ENCODE measurements at regions not wholly inside any gene's neighbourhood (a gene's known extent, or its start where the extent isn't known, plus 50 kb on each side); places are given as distances from the start of the nearest gene placed in this dataset.
"Not testable (repeated sequence)": the region's sequence is repeated elsewhere in the genome, so short reads cannot be mapped to it uniquely, and the experiment has no call there.

- in situ Hi-C loops (cut with MboI; ENCODE audit: low sequenced_read_pairs) = not testable (repeated sequence)
Observed at GRCh38 chr7:119745280-119745679, 527.7 kb upstream of the KCND2 start.

DNA sequence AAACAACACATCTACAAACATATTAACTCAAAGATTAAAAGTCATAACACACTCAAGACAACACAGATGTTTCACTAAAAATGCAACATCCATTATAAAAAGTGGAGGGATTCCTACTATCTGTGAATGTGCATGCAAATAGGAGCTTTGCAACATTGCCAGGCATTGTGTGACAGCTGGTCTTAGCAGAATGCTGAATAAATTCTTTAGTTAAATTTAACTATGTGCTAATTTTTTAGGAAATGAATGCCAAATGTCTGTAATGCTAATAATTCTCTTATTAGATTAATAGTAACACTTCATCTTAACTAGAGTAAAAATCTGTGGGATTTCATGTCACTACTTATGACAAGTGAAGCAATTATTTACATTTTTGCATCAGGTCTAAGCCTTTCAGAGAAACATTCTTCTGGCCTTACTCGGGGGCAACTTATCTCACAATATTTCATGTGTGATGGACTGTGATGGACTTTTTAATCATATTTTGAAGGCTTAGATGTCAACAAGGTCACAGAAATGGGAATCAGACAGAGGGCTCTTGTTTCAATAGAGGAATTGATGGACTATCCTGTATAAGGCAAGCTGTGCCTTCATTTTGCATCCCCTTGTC is 524.6 kb upstream of the KCND2 start:
- in situ Hi-C loops (cut with MboI; ENCODE audit: low sequenced_read_pairs) = no loop called here

GRCh38 chr7:119748991-119749390 is 524.0 kb upstream of the KCND2 start:
- in situ Hi-C loops (cut with MboI; ENCODE audit: low sequenced_read_pairs) = no loop called here

- in situ Hi-C loops (cut with MboI; ENCODE audit: low sequenced_read_pairs) = no loop called here
Observed at GRCh38 chr7:119756687-119757086, 516.3 kb upstream of the KCND2 start.

DNA sequence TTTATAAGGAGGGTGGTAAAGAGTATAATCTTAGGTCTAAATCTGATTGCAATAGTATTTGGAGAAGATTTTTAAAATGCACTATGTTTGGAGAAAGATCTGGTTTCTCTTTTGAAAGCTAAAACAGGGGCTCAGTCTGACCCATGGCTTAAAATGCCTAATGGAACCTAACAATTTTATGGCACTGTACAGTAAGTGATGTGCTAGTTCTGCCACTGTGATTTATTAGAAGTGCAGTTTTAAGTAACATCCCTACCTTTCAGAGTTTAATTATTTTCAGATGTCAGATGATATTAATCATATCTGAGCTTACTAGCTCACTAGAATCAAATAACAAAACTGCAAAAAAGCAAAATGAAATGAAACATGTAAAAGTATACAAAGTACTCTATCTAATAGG is 514.7 kb upstream of the KCND2 start:
- in situ Hi-C loops (cut with MboI; ENCODE audit: low sequenced_read_pairs) = no loop called here

DNA sequence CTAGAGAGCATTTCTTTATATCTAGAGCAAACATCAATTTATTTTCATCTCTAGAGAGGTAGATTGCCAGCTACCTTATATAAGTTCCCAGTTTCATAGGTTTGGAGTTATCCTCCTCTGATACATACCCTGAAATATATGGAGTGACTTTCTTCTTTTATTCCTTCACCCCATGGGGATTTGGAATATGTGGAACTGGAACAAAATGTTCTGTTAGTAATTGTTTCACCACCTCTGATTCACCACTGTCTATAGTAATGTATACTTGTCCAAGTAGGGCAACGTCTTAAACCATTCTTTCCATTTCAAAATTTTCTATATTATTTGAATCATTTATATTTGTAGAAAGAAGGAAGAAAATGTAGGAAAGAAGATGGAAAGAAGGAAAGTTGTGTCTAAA is 511.2 kb upstream of the KCND2 start:
- in situ Hi-C loops (cut with MboI; ENCODE audit: low sequenced_read_pairs) = no loop called here

GRCh38 chr7:119782286-119782685 is 490.7 kb upstream of the KCND2 start:
- in situ Hi-C loops (cut with MboI; ENCODE audit: low sequenced_read_pairs) = no loop called here

- in situ Hi-C loops (cut with MboI; ENCODE audit: low sequenced_read_pairs) = no loop called here
Observed at GRCh38 chr7:119783799-119784198, 489.2 kb upstream of the KCND2 start.

DNA sequence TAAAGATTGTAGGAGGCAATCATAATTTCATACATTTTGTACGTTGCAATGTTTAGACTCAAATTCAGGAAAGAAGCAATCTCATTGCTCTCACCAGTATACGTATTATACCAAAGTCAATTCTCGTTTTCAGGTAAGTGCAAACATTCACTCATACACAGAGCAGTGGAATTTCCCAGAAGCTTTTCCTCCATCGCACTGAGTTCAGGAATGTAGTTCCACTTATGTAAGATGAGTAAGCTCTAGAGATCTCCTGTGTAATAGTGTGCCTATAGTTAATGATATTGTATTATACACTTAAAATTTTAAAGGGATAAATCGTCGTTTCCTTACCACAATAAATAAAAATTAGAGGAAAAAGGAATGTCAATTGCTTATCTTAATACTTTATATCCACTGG is 470.8 kb upstream of the KCND2 start:
- in situ Hi-C loops (cut with MboI; ENCODE audit: low sequenced_read_pairs) = no loop called here

DNA sequence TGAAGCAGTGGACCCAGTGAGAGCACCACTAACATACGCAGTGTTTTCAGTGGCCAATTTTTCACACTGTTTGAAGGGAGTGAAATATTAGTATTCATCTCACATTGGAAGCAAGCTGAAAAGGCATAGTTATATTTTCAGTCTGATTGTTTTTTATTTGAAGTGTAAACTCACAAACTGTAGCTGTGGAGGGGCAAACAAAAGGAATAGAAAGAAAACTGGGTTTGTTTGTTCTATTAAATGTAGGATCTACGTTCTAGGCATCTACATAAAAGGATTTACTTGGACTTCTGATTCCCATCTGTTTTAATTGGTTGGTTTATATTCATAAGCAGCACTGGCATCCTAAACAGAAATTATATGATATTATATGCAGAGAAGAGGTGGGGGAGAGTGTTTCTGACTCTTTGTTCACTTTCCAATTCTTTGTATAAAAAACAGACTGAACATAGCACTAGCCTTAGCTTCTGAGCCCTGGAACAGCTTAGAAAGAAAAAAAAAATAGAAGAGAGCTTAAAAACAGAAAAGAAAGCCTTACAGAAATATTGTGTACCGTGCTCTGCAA is 447.8 kb upstream of the KCND2 start:
- in situ Hi-C loops (cut with MboI; ENCODE audit: low sequenced_read_pairs) = no loop called here

GRCh38 chr7:119826547-119826946 is 446.4 kb upstream of the KCND2 start:
- in situ Hi-C loops (cut with MboI; ENCODE audit: low sequenced_read_pairs) = no loop called here

DNA sequence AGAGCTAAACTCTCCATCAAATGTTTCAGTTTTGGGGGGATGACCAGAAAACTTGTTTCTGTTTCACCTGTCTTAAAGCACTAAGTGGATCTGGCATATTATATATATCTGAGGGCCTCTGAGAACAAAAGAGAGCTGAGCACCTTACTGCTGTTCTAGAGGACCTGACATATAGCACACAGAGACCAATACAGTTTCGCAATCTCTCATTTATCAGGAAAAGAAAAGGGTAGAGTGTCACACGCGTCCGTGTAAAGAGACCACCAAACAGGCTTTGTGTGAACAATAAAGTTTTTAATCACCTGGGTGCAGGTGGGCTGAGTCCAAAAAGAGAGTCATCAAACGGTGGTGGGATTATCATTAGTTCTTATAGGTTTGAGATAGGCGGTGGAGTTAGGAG is 434.5 kb upstream of the KCND2 start:
- in situ Hi-C loops (cut with MboI; ENCODE audit: low sequenced_read_pairs) = no loop called here

DNA sequence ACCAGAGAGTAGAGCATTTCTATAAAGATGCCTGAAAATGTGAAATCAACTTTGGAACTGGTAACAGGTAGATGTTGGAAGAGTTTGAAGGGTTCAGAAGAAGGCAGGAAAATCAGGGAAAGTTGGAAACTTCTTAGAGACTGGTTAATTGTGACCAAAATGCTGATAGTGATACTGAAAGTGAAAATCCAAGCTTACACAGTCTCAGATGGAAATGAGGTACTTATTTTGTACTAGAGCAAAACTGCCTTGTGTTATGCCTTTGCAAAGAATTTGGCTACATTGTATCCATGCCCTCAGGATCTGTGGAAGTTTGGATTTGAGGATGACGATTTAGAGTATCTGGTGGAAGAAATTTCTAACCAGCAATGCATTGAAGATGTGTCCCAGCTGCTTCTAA is 430.6 kb upstream of the KCND2 start:
- in situ Hi-C loops (cut with MboI; ENCODE audit: low sequenced_read_pairs) = no loop called here

- in situ Hi-C loops (cut with MboI; ENCODE audit: low sequenced_read_pairs) = no loop called here
Observed at GRCh38 chr7:119842786-119843185, 430.2 kb upstream of the KCND2 start.

- in situ Hi-C loops (cut with MboI; ENCODE audit: low sequenced_read_pairs) = no loop called here
Observed at GRCh38 chr7:119861385-119861784, 411.6 kb upstream of the KCND2 start.

DNA sequence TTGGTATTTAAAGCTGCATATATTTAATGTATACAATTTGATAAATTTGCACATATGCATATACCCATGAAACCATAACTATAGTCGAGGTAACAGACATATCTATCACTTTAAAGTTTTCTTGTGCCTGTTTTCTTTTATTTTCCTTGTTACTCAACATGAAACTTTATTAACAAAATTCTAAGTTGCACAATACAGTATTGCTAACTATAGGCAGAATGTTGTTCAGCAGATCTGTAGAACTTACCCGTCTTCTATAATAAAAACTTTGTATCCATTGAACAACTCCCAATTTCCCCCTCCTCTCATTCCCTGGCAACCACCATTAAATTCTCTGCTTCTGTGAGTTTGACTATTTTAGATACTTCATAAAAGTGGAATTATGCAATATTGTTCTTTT is 404.6 kb upstream of the KCND2 start:
- in situ Hi-C loops (cut with MboI; ENCODE audit: low sequenced_read_pairs) = no loop called here

DNA sequence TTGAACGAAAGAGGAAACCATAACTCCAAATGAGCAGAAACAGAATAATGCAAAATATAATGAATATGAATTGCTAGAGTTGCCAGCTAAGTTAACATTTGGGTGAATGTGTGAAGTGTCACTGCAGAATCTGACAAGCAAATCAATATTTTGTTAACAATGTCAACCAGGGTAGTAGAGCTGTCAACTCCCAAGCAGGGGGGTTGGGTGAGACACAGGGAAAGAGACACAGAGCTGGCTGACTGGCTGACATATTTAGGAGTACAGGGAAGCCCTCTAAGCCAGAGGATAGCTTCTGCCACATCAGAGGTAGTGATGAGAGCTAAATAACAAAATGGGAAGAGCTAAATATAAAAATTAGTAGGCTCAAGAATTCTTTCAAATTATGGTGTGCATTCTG is 393.1 kb upstream of the KCND2 start:
- in situ Hi-C loops (cut with MboI; ENCODE audit: low sequenced_read_pairs) = no loop called here

- in situ Hi-C loops (cut with MboI; ENCODE audit: low sequenced_read_pairs) = no loop called here
Observed at GRCh38 chr7:119886007-119886406, 387.0 kb upstream of the KCND2 start.

GRCh38 chr7:119886525-119886924 is 386.4 kb upstream of the KCND2 start:
- in situ Hi-C loops (cut with MboI; ENCODE audit: low sequenced_read_pairs) = not testable (repeated sequence)

- in situ Hi-C loops (cut with MboI; ENCODE audit: low sequenced_read_pairs) = no loop called here
Observed at GRCh38 chr7:119888251-119888650, 384.7 kb upstream of the KCND2 start.

GRCh38 chr7:119890631-119891030 is 382.3 kb upstream of the KCND2 start:
- in situ Hi-C loops (cut with MboI; ENCODE audit: low sequenced_read_pairs) = no loop called here

DNA sequence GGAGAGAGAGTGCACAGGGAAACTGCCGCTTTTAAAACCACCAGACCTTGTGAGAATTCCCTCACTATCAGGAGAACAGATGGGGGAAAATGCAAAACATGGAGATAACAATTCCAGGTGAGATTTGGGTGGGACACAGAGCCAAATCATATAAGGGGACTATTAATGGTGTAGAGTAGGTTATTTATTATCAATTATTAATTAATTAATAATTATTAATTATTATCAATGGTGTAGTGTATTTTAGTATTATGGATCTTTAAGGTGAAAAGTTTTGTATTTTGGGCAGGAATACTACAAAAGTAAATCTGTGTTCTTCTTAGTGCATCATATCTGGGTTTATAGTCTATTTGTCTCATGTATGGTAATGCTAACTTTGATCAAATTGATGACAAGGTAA is 377.7 kb upstream of the KCND2 start:
- in situ Hi-C loops (cut with MboI; ENCODE audit: low sequenced_read_pairs) = no loop called here

DNA sequence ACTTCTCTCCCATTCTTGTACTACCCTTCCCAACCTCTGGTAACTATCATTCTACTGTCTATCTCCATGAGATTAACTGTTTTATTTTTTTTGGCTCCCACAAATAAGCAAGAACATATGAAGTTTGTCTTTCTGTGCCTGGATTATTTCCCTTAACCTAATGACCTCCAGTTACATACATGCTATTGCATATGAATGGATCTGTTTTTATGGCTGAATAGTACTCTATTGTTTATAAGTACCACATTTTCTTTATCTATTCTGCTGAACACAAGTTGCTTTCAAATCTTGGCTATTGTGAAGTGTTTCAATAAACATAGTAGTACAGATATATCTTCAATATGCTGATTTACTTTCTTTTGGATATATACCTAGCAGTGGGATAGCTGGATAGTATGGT is 376.6 kb upstream of the KCND2 start:
- in situ Hi-C loops (cut with MboI; ENCODE audit: low sequenced_read_pairs) = no loop called here

All from HL-60/S4 treated with phorbol 12-myristate 13-acetate at 8.2 ng/mL for 4 days and 3 days (cell line).